Stimulated activated CD4-positive, alpha-beta T cell treated with anti-CD3 and anti-CD28 coated beads, TNF-alpha, amount 100 ng/mL, for 1 hour (primary cell): ENCODE measurements at regions not wholly inside any gene's neighbourhood (a gene's known extent, or its start where the extent isn't known, plus 50 kb on each side); places are given as distances from the start of the nearest gene placed in this dataset.
"Not testable (repeated sequence)": the region's sequence is repeated elsewhere in the genome, so short reads cannot be mapped to it uniquely, and the experiment has no call there.

Experiments
- DNase-seq, 3 donors: peaks; one replicate each; pipeline ENCODE4 v3.0.0-alpha.2; 2020; ENCODE audit warnings: low read depth in 3 of 3, low spot score in 1 of 3

DNA sequence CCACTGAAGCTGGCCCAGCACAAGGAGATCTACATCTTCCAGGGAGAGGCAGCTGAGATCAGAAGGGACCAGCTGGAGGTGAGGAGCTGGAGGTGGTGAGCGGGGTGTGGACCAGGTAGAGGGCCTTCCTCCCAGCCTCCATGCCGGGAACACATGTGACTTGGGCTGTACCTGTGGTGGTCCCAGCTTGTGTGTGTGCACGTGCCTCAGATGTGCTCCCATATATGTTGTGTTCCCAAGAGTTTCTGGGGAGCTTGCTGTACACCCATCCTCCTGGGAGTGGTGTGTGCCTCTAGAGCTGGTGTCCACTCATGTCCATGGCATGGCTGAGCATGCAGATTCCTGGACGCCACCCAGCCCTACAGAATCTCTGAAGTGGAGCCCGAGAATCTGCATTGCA, 183.7 kb upstream of the AKAP13 start:
- DNase-seq: not testable (repeated sequence)

DNA sequence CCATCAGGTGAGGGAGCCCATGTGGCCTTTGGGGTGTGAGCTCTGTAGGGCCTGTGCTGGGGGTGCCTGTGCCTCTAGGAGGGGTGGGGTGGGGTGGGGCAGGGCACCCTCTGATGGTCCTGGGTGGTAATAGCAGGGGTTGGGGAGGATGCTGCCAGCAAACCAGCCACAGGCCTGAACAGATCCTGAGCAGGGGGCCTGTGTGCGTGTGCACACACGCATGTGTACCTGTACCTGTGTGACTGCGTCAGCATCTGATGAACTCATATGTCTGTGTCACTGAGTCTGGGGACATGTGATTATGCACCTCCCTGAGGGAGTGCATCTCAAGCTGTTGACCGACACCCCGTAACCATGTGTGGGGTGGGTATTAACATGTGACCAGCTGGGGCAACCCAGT, 182.8 kb upstream of the AKAP13 start:
- not testable (repeated sequence) for DNase-seq

DNA sequence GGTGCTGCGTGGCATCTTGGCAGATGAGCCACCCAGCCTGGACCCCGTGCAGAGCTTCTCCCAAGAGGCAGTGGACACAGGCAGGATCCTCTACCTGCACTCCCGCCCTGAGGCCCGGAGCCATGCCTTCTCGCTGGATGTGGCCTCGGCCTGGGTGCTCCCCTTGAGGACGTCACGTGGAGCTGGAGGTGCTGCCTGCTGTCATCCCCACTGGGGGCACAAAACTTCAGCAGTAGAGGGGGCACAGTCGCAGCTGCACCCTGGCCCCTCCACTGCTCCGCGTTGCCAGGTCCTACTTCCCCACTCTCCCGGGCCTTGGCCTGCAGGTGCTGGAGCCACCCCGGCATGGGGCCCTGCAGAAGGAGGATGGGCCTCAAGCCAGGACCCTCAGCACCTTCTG, 182.0 kb upstream of the AKAP13 start:
- not testable (repeated sequence) for DNase-seq

DNA sequence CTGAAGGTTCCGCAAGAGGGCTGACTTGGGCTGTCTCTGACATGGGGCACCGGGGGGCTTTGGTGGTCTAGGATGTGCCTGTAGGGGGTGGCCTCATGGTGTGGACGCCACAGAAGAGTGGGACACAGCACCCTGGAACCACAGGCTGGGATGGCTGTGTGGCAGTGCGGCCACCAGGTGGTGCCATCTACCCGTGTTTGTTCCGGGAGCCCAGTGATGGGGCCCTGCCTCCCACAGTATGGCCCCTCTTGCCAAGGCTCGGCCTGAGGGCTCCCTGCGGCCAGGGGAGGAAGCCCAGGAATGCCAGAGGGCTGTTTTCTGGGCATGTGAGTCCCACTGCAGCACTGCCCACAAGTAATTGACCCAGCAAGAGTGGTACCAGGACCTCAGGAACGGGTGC, 180.2 kb upstream of the AKAP13 start:
- not testable (repeated sequence) for DNase-seq

DNA sequence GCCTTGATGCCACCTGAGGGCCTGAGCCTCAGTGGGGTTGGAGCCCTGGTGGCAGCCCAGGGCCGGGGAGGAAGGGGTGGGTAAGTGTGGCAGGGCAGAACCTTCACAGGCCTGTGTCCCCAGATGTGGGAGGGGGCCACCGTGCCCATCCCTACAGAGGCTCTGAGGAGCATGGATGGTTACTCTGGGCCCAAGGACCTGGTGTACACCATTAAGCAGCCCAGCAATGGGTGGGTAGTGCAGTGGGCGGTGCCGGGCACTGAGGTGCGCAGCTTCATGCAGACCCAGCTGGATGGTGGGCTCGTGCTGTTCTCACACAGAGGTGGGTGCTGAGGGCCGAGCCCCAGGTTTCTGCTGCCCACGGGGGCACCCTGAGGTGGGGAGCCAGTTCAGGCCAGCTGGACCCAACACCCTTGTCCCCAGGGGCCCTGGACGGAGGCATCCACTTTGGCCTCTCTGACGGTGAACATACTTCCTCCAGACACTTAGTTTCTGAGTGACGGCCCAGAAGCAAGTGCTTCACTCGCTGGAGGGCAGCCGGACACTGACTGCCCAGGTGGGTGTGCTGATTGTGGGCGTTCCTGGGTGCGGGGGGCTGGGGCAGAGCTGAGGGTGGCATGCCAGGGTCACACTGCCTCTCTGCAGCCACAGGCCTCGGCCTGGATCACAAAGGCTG, 179.1 kb upstream of the AKAP13 start:
- not testable (repeated sequence) for DNase-seq

DNA sequence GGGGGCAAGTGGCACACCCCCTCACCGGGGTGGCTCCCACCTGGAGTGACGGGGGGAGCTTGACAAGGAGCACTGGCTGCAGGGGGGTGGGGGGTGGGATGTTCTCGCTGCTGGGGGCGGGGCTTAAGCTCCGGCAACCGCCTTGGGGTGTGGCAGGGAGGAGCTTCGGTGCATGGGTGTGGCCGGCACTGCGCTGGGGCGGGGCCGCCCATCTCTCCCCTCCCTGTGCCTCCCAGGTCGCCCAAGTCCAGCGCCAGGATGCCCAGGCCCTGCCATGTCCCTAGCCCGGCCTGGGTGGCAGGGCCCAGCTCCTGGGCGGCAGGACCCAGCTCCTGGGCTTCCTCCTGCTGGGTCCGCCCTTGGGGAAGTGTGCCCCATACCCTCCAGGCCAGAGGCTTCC, 175.9 kb upstream of the AKAP13 start:
- DNase-seq: not testable (repeated sequence)

DNA sequence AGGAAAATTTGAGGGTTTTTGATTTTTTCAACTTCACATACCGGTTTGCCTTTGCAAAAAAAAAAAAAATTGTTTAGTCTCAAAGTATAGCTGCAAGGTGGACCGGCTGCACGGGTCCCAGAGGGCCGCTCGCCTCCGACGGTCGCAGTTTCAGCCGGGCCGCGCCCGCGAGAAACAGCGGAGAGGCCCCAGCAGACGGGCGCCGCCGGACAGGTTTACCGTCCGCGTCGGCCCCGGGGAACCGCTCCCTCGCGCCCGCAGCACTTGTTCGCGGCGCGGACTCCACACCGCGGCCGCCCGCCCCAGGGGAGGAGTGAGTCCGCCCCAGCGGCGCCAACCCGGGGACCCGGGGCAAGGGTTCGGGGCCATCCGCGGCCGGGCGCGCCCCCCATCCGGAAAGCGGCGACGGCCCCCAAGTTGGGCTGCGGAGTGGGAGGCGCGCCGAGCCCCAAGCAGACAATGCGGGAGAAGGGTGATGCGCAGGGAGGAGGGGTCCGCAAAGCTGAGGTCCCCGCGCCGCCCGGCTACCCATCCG, 146.5 kb upstream of the AKAP13 start:
- DNase-seq: not testable (repeated sequence)

DNA sequence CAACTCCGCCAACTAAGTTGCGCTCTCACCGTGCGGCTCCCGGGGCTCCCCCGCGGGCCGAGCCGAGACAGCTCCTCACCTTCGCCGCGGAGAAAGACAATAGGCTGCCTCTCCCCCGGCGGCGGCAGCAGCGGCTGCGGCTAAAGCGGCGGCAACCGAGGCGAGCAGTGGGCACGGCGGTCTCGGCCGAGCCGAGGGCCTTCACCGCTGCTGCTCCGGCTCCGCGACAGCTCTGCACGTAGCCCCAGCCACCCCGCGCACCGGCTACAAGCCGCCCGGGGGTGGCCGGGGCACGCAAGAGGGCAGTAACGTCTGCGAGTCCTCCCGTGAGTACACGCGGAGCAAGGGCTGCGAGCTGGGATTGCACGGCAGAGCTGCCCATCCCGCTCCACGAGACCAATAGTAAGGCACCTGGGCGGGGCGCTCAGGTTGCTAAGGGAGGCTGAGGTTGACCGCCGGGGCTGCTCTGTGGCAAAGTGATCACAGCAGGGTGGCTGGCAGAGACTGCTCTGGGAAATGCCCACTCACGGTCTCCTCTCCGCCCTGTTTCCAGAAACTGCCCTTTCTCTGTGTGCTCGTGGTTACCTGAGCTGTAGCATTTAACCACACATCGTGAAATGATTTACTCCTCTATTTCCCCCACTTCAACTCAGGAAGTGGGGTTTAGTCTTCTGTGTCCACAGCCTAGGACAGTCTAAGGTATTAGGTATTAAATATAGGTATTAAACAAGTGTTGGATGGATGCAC, 145.8 kb upstream of the AKAP13 start:
- not testable (repeated sequence) for DNase-seq

DNA sequence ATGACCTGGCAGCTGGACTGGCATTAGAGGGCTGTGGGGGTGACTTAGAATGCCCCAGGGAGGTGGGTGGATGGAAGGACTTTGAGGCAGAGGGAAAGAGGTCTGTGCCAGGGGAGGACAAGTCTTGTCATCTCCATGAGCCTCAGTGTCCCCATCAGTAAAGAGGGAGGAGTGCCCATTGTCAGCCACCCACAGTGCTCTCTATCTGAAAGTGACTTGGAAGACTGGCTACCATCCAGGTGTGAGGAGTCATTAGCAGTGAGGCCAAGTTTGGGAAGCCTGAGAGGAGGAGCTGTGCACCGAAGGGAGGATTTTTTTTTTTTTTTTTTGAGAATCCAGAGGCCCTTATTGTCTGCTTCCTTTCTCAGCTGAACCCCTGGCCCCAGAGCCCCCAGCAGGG, 136.3 kb upstream of the AKAP13 start:
- not testable (repeated sequence) for DNase-seq

DNA sequence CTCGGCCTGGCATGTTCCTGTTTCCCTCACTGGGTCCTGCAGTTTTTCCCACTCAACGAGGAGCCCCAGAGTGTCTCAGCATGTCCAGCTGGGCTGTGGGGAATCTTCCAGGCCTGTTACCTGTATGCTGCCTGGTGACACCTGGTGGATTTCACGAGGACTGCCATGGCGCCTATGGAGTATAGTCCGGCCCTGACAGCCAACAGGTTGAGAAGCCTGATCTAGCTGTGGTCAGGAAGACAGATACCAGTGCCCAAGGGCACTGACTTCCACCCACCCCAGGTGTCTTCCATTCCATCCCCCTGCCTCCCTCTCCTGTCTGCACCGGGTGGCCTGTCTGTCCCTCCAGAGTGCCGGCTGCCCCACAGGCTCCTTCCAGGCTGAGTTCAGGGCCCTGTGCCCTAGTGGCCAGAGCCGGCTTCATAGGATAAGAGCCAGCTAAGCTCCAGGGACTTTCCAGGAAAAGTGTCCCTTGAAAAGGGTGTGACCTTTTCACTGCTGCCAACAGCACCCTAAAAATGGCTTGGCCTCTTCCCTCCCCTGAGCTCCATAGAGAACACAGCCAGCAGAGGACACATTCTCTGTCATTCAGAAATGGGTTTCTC, 129.4 kb upstream of the AKAP13 start:
- not testable (repeated sequence) for DNase-seq

DNA sequence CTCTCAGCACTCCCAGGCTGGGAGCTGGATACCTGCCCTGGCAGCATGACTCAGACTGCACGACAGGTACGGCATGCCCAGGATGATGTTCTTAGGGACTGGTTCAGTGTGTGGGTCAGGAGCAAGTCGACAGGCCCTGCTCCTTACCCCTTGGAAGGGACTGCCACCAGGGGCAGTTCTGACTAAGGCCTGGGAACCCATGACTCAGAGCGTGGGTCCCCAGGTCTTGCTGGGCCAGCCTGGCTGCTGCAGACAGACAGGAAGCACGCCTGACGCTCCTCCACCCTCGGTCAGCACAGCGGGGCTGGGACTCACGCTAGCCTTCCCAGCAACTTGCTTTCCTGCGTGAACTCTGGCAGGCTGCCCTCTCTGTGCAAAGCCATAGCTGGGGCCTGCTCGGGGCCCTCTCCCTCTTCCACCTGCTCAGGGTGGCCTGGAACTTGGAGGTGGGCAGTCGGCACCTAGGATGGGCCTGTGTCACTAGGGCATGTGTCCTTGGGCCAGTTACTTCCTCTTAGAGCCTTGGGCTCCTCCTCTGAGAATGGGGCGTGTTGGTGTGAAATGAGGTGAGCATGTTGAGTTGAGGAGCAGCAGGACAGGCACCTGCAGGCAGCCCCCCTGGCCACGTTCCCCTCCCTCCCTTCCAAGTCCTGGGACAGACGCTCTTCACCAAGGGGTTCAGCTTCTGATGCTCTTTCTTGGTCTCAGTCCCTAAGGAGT, 127.0 kb upstream of the AKAP13 start:
- not testable (repeated sequence) for DNase-seq

DNA sequence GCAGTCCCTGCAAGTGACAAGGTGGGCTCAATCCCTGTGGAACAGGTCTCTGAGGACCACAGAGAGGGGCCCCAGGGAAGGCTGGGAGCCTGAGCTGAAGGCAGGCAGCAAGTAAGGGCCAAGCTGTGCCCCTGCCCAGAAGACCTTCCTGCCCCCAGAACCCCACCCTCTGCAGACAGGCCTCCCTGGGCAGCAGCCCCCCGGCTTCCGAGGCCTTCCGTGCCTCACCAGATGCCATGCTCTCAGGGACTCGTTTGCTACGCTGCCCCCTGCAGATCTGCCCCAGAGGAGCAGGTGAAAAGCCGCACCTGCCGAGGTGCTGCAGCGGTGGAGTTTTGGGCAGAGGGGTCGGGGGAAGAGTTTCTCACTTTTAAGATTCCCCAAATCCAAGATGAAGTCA, 125.4 kb upstream of the AKAP13 start:
- not testable (repeated sequence) for DNase-seq

DNA sequence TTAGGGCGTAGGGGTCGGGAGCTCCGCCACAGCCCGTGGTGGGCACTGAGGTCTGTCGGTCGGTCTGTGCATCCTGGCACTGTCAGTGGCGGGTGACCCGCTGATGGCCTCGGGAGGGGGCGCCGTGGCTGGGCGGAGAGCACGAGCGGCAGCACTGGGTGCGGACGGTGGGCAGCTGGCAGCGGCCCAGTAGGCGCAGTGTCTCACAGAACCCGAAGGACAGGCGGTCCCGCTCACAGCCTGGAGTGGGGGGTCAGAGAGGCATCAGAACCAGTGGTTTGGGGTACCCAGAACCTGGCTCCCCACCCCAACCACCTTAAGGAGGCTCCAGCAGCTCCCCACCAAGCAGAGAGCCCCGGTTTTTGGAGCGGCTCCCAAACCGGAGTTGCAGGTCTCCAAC, 124.9 kb upstream of the AKAP13 start:
- DNase-seq: not testable (repeated sequence)

DNA sequence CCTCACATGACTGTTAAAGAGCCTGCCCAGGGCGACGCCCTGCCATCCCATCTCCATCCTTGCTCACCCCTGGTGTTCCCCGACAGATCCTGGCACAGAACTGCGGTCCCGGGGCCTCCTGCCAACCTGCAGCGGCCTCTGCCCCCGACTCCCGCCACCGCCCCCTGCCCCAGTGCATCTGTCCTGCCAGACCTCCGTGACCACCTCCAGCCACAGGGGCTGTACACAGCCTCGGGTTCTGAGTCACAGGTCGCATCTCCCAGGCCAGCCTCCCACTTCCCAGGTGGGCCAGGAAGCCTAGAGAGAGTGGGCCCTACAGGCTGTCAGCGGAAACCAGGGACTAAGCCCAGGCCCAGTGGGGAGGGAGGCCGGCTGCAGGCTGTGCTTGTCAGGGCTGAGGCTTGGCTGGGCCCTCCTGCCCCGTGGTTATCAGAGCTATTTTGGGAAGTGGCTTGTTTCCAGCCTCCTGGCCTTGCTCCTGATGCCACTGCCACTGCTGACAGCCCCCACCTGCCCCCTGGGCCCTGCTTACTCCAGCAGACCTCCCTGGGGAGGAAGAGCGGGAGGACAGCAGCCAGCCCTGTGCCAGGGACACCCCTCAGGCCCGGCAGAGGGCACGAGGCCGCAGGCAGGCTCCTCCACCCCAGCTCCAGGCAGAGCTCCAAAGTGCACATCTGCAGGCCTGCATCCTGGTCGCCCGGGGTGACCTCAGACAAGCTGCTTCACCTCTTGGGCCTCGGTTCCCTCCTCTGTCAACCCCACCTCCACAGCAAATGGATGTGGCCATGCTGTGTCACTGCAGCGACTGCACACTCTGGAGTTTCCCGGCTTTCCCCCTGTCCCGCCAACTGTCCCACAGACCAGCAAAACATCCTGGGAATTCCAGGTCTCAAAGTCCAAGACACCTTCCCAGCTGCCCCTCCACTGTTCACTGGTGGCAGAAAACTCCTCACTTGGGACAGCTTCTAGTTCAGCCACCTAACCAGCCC, 124.1 kb upstream of the AKAP13 start:
- not testable (repeated sequence) for DNase-seq

DNA sequence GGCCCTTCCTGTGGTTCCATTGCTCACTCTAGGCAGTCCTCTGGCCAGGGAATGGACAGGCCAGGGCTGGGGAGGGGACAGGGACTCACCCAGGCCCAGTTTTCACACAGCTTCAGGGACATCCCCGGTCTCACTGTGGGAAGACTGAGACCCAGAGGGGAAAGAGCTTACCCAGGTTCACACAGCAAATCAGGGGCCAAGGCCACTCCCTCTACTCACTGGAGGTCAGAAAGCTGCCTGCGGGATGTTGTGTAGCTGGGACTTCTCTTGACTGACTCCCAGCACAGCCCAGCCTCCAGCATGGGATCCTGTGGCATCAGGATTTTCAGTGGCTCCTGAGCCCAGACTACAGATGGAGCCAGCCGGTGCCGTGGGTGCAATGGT, 122.3 kb upstream of the AKAP13 start:
- DNase-seq: not testable (repeated sequence)

DNA sequence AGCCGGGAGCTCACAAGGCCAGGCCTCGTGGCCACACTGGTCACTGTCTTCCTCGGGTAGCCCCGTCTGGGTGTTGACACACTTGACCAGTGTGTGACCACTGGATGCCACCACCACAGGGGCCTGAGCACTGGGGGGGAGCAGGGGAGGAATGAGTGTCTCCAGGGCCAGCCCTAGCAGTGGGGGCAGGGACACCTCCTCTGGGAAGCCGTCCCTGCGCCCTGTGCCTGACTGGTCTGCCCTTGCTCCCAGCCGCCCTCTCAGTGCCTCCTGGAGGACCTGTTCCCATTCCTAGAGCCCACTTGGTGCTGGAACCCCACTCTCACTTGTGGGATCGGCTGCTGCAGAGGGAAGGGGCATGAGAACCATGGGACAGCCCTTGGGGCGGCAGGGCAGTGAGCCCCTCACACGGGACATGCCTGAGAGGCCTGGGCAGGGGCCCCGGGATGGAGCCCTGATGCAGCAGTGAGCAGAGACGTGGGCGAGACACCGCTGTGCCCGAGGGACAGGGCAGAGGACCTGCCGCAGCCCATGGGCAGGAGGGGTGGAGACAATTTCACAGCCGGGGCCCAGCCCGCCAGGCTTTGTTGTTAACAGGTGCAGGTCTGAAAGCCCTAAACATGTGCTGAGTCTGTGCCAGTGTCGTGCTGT, 121.7 kb upstream of the AKAP13 start:
- not testable (repeated sequence) for DNase-seq

DNA sequence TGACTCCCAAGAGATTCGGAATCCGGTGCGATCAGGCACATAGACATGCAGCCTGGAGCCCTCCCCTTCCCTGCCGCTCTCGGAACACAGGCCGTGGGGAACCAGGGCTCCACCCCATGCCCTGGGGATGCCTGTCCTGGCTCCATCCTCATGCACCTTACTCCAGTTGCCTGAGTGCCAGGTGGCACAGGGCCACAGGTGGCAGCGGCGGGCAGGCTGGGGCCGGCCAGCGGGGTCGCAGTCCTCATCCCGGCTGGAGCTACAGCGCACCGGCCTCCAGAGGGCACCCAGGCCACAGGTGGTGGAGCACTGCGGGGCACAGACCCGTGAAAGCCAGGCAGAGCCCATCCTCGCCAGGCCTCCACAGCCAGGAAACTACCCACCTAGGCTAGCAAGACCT, 119.9 kb upstream of the AKAP13 start:
- DNase-seq: not testable (repeated sequence)

DNA sequence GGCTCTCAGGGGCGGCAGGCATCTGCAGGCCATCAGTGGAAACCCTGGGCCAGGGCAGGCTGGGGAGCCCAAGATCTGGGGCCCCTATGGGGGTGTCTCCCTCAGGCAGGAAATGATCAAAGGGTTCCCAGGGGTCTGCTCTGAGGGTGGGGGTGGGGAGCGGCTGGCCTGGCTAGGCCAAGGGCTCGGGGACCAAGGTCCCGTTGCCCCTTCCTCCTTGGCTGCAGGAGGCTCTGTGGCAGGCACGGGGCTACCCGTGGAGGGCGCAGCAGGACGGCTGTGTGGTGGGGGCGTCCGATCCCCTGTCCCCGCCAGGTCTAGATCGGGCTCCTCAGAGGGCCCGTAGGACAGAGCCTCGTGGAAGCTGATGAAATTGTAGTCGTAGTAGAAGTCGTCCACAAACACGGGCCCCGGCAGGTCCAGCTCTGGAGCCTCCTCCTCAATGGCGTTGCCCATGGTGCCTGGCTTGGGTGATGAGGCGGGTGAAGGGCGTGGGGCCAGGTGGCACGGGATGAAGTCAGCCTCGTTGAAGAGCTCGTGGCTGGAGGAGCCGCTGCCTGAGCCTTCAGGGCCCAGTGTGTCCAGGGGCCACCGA, 117.8 kb upstream of the AKAP13 start:
- DNase-seq: not testable (repeated sequence)

DNA sequence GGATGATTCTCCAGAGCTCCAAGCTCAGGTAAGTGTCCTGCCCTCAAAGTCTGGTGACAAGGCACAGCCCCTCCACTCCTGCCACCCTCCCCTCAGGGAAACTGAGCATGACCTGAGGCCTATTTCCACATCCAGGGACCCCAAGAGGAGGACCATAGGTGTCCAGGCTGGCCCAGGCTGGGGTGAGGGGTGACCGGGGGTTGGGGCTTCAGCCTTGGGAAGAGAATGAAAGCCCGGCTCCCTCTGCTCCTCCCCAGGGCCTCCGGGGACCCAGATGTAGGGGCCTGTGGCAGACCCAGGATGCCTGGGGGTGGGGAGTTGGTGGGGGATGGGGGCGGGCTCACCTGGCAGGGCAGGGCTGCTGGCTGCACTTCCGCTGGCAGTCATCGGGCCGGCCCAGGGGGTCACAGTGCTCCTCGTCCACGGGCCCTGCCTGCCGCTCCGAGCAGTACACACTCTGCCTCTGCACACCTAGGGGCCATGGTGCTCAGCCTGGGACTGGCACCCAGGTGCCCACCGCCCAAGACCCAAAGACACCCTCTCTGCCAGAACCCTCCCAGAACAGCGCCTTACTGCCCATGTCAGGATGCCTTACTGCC, 116.5 kb upstream of the AKAP13 start:
- DNase-seq: not testable (repeated sequence)
